ENCODE measurements at regions not wholly inside any gene's neighbourhood (a gene's known extent, or its start where the extent isn't known, plus 50 kb on each side); places are given as distances from the start of the nearest gene placed in this dataset.
A peak's percentile ranks its signal among the peaks of the same experiment; 100 is the strongest.
"Not testable (repeated sequence)": the region's sequence is repeated elsewhere in the genome, so short reads cannot be mapped to it uniquely, and the experiment has no call there.

- DNase-seq: no peak
Observed at GRCh38 chr14:106522990-106523389, 996.6 kb downstream of the TMEM121 start.

- no peak for DNase-seq
Observed at GRCh38 chr14:106528717-106529116, 1002.3 kb downstream of the TMEM121 start.

- no peak for DNase-seq
Observed at GRCh38 chr14:106530031-106530422, 1003.6 kb downstream of the TMEM121 start.

- peak; percentile 51 to 54 for DNase-seq
Observed at GRCh38 chr14:106530423-106531107, 1004.2 kb downstream of the TMEM121 start.

GRCh38 chr14:106537597-106537996 lies 1011.2 kb downstream of the TMEM121 start:
- DNase-seq: peak in 1 of 2 donors; percentile 16

- DNase-seq: no peak
Observed at GRCh38 chr14:106538201-106538600, 1011.8 kb downstream of the TMEM121 start.

GRCh38 chr14:106547735-106548434 lies 1021.5 kb downstream of the TMEM121 start:
- DNase-seq: no peak

GRCh38 chr14:106549064-106549463 lies 1022.7 kb downstream of the TMEM121 start:
- DNase-seq: no peak

- no peak for DNase-seq
Observed at GRCh38 chr14:106551265-106551664, 1024.9 kb downstream of the TMEM121 start.

- DNase-seq: not testable (repeated sequence)
Observed at GRCh38 chr14:106556211-106556610, 1029.8 kb downstream of the TMEM121 start.

- peak; percentile 63 to 72 for DNase-seq
Observed at GRCh38 chr14:106556665-106557289, 1030.4 kb downstream of the TMEM121 start.

- no peak for DNase-seq
Observed at GRCh38 chr14:106562451-106562850, 1036.1 kb downstream of the TMEM121 start.

GRCh38 chr14:106564058-106564643 lies 1037.8 kb downstream of the TMEM121 start:
- peak; percentile 58 to 60 for DNase-seq

GRCh38 chr14:106578481-106578880 lies 1052.1 kb downstream of the TMEM121 start:
- no peak for DNase-seq

GRCh38 chr14:106579084-106579483 lies 1052.7 kb downstream of the TMEM121 start:
- no peak for DNase-seq

- no peak for DNase-seq
Observed at GRCh38 chr14:106585692-106586091, 1059.3 kb downstream of the TMEM121 start.

- peak; percentile 64 for DNase-seq
Observed at GRCh38 chr14:106586098-106586704, 1059.8 kb downstream of the TMEM121 start.

GRCh38 chr14:106591539-106591938 lies 1065.2 kb downstream of the TMEM121 start:
- DNase-seq: not testable (repeated sequence)

- DNase-seq: peak; percentile 8 to 57
Observed at GRCh38 chr14:106592115-106592852, 1065.9 kb downstream of the TMEM121 start.

GRCh38 chr14:106599209-106599608 lies 1072.8 kb downstream of the TMEM121 start:
- DNase-seq: no peak

GRCh38 chr14:106605548-106606448 lies 1079.4 kb downstream of the TMEM121 start:
- peak; percentile 78 to 83 for DNase-seq

Data from CD4-positive, alpha-beta T cell treated with Interleukin-1 beta for 1 hour (primary cell).